GM19351 (cell line): ENCODE measurements at regions not wholly inside any gene's neighbourhood (a gene's known extent, or its start where the extent isn't known, plus 50 kb on each side); places are given as distances from the start of the nearest gene placed in this dataset.
"Not testable (repeated sequence)": the region's sequence is repeated elsewhere in the genome, so short reads cannot be mapped to it uniquely, and the experiment has no call there.

Experiments
- ATAC-seq: cut with Tn5 transposase; IDR thresholded peaks from one replicate; pipeline ENCODE4 v1.9.1; 2021; ENCODE audit warnings: mild to moderate bottlenecking, moderate library complexity; ENCODE audit not compliant: unreplicated experiment

GRCh38 chr14:106309423-106309822, 783.0 kb downstream of the TMEM121 start:
- no peak for ATAC-seq

- no peak for ATAC-seq
Observed at GRCh38 chr14:106315436-106315835, 789.1 kb downstream of the TMEM121 start.

- ATAC-seq: no peak
Observed at GRCh38 chr14:106317593-106317992, 791.2 kb downstream of the TMEM121 start.

GRCh38 chr14:106318700-106319099, 792.3 kb downstream of the TMEM121 start:
- no peak for ATAC-seq

- not testable (repeated sequence) for ATAC-seq
Observed at GRCh38 chr14:106323970-106324369, 797.6 kb downstream of the TMEM121 start.

- ATAC-seq: no peak
Observed at GRCh38 chr14:106327234-106327633, 800.9 kb downstream of the TMEM121 start.

GRCh38 chr14:106327702-106328353, 801.4 kb downstream of the TMEM121 start:
- not testable (repeated sequence) for ATAC-seq

GRCh38 chr14:106329243-106329642, 802.9 kb downstream of the TMEM121 start:
- ATAC-seq: not testable (repeated sequence)

- ATAC-seq: not testable (repeated sequence)
Observed at GRCh38 chr14:106329987-106330774, 803.8 kb downstream of the TMEM121 start.

- not testable (repeated sequence) for ATAC-seq
Observed at GRCh38 chr14:106334428-106335109, 808.2 kb downstream of the TMEM121 start.

- ATAC-seq: not testable (repeated sequence)
Observed at GRCh38 chr14:106335110-106335429, 808.7 kb downstream of the TMEM121 start.

GRCh38 chr14:106338775-106339174, 812.4 kb downstream of the TMEM121 start:
- ATAC-seq: not testable (repeated sequence)

GRCh38 chr14:106340658-106341057, 814.3 kb downstream of the TMEM121 start:
- not testable (repeated sequence) for ATAC-seq

- not testable (repeated sequence) for ATAC-seq
Observed at GRCh38 chr14:106341161-106341560, 814.8 kb downstream of the TMEM121 start.

- no peak for ATAC-seq
Observed at GRCh38 chr14:106343626-106344025, 817.2 kb downstream of the TMEM121 start.

GRCh38 chr14:106344065-106344614, 817.8 kb downstream of the TMEM121 start:
- not testable (repeated sequence) for ATAC-seq

GRCh38 chr14:106344791-106345479, 818.6 kb downstream of the TMEM121 start:
- ATAC-seq: not testable (repeated sequence)

- ATAC-seq: no peak
Observed at GRCh38 chr14:106346084-106346483, 819.7 kb downstream of the TMEM121 start.

- ATAC-seq: no peak
Observed at GRCh38 chr14:106346534-106347290, 820.3 kb downstream of the TMEM121 start.

GRCh38 chr14:106347291-106347778, 821.0 kb downstream of the TMEM121 start:
- no peak for ATAC-seq
